ENCODE measurements at regions not wholly inside any gene's neighbourhood (a gene's known extent, or its start where the extent isn't known, plus 50 kb on each side); places are given as distances from the start of the nearest gene placed in this dataset.

DNA sequence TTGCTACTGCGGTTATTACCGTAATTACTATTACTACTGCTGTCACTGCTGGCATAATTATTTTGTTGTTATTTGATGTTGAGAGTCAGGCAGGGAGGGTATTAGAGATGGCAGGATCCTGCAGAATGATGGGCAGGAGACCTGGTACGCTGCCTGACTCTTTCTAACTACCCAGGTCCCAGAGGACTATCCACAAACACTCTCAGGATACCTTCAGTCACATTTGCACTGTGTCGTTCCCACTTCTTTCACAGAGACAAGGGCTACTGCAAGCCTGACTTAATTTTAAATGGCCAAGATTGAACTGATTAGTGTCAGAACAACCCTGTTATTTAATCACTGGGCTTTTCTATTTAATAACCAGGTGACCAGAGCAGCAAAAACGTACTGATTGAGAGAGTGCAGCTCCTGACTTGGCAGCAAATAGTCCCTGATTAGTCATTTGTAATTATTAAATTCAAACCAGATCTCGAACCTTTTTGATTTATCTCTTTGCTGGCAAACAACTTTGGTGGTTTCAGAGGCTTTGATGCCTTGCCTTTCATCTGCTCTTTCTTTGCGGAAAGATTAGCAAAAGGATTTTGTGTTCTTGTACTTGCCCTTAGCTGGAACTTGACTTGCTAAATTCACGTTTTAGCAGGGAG, 88.8 kb upstream of the ARHGEF3 start:
- no peak for DNase-seq

GRCh38 chr3:56889131-56889530, 87.4 kb upstream of the ARHGEF3 start:
- no peak for DNase-seq

GRCh38 chr3:56887402-56888025, 85.8 kb upstream of the ARHGEF3 start:
- no peak for DNase-seq

- DNase-seq, result no peak
Measured at GRCh38 chr3:56886314-56886713, 84.6 kb upstream of the ARHGEF3 start.

GRCh38 chr3:56885879-56886278, 84.1 kb upstream of the ARHGEF3 start:
- no peak for DNase-seq

GRCh38 chr3:56885453-56885852, 83.7 kb upstream of the ARHGEF3 start:
- DNase-seq, result no peak

DNA sequence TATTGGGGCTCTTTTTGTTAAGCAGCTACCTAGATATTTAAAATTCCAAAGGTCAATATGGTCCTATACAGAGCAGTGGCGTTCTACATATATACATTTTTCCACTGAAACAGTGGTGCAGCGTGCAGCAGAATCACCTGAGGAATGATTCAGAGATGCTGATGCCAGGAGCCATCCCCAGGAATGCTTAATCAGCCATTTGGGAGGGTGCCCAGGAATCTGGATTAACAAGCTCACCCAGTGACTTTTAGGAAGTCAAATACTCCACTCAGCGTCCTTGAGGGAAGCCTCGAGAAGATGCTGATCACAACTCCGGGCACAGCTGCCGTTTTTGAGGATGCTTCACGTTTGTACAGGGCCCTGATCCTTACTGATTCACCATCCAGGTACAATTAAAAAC, 82.6 kb upstream of the ARHGEF3 start:
- no peak for DNase-seq

GRCh38 chr3:56883828-56884227, 82.1 kb upstream of the ARHGEF3 start:
- no peak for DNase-seq

GRCh38 chr3:56882896-56883295, 81.1 kb upstream of the ARHGEF3 start:
- DNase-seq, result no peak

- DNase-seq, result no peak
Measured at GRCh38 chr3:56881841-56882240, 80.1 kb upstream of the ARHGEF3 start.

DNA sequence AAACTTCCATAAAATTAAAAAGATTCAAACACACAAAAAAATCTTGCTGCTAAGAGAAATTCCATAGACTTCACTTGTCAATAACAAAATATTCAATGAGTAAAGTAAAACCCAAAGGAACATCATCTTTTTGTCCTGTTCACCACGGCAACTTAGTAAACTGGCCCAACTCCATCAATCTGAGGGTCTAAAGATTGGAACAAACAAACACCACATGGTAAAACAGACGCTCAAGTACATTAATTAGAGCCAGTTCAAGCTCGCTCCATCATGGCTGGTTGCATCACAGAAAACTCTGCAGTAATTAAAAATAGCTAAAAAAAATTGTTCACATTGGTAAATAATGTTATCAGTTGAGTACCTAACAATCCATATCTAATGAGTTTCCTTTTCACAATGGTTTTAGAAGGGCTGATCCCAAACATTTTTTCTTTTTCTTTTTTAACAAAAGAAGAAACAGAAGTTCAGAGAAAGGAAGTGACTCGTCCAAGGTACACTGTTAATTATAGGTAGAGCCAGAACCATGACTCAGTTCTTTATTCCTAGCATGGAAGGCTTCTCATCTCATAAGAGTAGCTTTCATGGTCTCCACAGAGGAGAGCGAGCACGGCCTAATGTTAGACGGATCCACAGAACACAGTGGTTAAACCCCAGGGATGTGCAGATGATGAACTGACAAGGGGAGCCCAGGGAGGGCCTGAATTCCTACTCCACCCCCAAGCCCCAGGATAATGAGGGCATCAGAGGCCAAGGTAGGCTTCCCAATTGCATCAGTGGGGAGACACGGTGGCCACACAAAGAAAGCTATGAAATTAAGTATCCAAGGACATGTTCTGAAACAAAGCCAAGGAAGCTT, 79.2 kb upstream of the ARHGEF3 start:
- DNase-seq, result no peak

DNA sequence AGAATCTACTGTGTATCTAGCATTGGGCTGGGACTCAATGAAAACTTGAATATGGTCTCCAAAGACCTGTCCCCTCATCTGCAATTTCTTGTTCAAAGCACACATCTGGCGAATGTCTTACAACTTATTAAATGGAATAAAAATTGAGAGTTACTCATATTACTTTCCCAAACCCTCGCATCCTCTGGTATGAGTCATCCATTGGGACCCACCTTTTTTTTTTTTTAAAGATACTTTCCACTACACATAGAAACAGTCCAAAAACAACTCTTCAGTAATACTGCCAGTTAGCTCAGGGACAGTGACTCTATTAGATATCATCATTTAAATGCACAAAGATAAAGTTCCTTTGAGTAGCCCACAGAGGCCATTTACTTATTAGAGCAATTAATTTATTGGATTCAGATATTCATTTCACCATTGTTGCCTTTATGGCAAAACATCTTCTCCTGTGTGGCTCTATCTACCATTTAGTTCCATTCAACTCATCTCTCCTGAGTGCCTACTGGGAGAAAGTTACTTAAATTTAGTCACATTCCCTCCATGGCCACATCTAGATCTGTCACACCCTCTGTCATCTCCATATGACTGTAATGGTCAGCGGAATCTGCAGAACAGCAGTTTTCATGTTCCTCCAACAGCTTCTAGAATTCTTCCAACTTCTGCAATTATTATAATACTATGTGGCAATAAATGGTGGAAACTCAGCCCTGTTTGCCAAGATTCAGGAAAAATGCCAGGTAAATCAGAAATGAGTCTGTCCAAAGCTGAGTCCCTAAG, 77.9 kb upstream of the ARHGEF3 start:
- DNase-seq, result no peak

GRCh38 chr3:56878074-56878473, 76.3 kb upstream of the ARHGEF3 start:
- DNase-seq, result no peak

DNA sequence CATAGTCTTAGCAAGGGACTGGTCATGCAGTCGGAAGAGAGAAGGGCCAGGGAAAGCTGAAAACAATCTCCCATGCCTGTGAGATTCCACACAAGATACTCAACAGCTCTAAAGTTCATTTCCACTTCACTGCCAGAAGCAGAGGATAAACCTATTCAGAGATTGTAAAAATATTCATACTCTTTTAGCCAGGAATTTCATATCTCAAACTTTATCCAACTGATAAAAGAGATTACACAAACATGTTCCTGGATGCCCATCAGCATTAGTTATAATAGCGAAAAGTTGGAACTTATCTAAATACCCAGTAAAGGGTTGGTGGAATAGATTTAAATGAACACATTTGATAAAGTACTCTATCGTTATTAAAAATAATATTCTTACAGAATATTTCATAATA, 75.2 kb upstream of the ARHGEF3 start:
- DNase-seq, result no peak

DNA sequence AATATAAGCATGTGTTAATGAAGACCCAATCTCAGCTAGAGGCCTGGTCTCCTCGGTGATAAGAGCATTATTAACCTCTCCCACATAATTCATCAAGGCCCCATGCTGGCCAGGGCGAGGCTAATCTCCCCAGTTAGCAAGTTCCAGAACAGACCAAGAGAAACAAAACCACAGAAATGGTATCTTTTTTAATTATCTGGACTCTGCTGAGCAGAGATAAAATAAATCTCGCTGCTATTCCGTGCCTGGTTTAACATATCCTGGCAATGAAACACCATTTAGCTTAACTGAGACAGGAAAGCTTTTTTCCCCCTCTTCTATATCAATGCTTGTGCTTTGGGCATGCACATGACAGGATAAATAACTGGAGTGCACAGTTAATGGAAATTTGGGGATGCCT, 72.5 kb upstream of the ARHGEF3 start:
- no peak for DNase-seq

DNA sequence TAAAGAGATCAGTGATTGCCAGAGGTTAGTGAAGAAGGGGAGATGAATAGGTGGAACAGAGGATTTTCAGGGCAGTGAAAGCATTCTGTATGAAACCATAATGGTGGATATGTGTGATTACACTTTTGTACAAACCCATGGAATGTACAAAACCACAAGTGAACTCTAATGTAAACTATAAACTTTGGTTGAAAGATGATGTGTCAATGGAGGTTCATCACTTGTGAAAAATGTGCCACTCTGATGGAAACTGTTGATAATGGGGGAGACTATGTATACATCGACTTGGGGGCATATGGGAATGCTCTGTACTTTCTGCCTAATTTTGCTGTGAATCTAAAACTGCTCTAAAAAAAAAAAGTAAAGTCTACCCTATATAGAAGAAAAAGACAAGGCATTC, 68.7 kb upstream of the ARHGEF3 start:
- no peak for DNase-seq

DNA sequence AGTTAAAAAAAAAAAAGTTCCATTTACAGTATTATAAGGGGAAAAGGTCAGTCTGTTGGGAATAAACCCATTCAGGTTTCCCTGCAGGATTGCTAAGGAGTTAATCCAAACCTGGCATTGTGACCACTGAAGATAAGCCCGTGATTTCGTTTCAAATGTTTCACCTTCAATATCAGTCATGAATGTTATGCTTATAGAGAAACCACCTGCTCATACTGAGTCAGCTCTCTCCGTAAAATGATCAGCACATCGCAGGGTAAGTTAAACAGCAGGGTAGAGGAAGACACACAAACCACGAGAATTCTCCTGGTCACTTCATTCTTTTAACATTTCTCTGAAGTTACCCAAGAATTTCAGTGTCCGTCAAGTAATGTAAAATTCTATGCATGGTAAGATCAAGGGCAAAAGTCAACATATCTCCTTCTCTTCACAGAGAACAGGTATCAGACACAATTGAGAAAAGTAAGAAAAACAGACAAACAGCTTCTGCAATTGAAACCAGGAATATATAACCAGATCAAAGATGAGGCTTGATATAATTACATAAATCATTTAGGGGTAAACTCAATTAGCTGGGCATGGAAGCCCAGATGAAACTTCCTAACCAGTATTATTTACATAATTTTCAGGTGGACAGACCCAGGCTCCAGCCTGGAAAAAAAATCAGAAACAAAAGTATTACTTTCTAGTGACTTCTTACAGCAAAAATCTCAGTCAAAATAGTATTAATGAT, 67.6 kb upstream of the ARHGEF3 start:
- DNase-seq, result no peak

DNA sequence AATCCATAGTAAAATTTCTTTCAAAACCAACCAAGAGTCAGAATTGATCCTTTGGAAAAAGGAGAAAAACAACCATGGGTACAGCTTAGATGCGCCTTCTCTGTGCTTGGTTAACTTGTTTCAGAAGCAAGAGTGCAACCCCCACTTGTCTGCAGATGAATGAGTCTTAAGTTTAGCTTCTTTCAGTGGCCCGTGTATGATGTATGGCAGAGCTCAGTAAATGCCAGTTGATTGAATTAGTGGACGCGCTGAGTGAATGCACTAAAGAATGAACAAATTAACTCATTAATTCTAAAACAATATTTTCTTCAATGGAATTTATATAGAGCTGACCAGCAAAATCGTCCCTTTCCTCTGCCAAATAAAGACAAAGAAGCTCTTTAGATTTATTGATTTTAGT, 67.0 kb upstream of the ARHGEF3 start:
- no peak for DNase-seq

DNA sequence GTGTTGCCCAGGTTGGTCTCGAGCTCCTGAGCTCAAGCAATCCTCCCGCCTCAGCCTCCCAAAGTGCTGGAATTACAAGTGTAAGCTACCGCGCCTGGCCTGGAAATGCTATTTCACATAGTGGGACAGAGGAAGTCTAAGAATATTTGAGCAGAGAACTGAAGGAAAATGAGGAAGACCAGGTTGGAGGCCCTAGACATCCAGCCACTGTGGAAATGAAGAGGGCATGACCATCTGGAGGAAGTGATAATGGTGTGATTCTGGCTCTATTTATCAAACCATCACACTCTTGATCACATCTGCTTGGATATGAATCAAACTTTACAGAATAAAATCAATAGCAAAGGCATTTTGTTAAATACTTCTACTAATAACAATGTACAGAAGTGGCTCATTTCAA, 65.9 kb upstream of the ARHGEF3 start:
- DNase-seq, result no peak

- no peak for DNase-seq
Measured at GRCh38 chr3:56864918-56865524, 63.3 kb upstream of the ARHGEF3 start.

- no peak for DNase-seq
Measured at GRCh38 chr3:56864090-56864489, 62.3 kb upstream of the ARHGEF3 start.
